ENCODE measurements at regions not wholly inside any gene's neighbourhood (a gene's known extent, or its start where the extent isn't known, plus 50 kb on each side); places are given as distances from the start of the nearest gene placed in this dataset.

GRCh38 chr4:20463176-20463430 lies 211.4 kb downstream of the SLIT2 start:
- Histone ChIP-seq H3K9me1 (ENCODE audit: control insufficient read depth, insufficient read depth, low read length) (no peaks in the 10 kb centered on the region), H3K27ac (ENCODE audit: extremely low read depth, low read depth, low read length) (no peak overlapping the region), H3K36me3 (ENCODE audit: control insufficient read depth, insufficient read depth, low read length) (no peaks in the 10 kb centered on the region; the same call in 2 of the 3 replicates), H3K79me2 (ENCODE audit: control insufficient read depth, insufficient read depth, low read length) (no peaks in the 10 kb centered on the region), H3K4me3 (no peak overlapping the region), H2AFZ (ENCODE audit: low read depth, low read length) (no peak overlapping the region), H3K27me3 (ENCODE audit: control insufficient read depth in 2 of 2, insufficient read depth in 2 of 2, low read length in 2 of 2) (no peaks in the 10 kb centered on the region), H3K9ac (ENCODE audit: insufficient read depth in 1 of 2, low read depth in 2 of 2, low read length in 2 of 2) (no peak overlapping the region), H3K9me3 (replicated peaks; ENCODE audit: control insufficient read depth, insufficient read depth, low read depth, low read length) (no peaks in the 10 kb centered on the region), H4K20me1 (replicated peaks; ENCODE audit: control insufficient read depth, insufficient read depth, low read length) (no peaks in the 10 kb centered on the region), H3K4me2 (ENCODE audit: insufficient read depth, low read length) (no peak overlapping the region), H3K4me1 (replicated peaks in 1 of 2; ENCODE audit: control insufficient read depth in 2 of 2, insufficient read depth in 2 of 2, low read length in 2 of 2) (no peaks in the 10 kb centered on the region)
- ATAC-seq (no peak), FAIRE-seq (no peak), DNase-seq (ENCODE audit: extremely low read depth in 1 of 4, low spot score in 3 of 4) (no peak)
- no TSS peak for BruUV-seq (replicated peaks)
- ChIA-PET POLR2A (no interaction called here), CTCF (ENCODE audit: low intra/inter-chr PET ratio) (no interaction called here)
- TF ChIP-seq HMBOX1 (IDR thresholded peaks at IDR 0.05) (no peak), PKNOX1 (IDR thresholded peaks at IDR 0.05) (no peak), POLR3A (IDR thresholded peaks at IDR 0.05; ENCODE audit: borderline replicate concordance, extremely low read depth, insufficient read depth, insufficient read length) (no peak), CBFA2T3 (IDR thresholded peaks at IDR 0.05) (no peak), ARHGAP35 (IDR thresholded peaks at IDR 0.05; ENCODE audit: partially characterized antibody) (no peak), TARDBP (IDR thresholded peaks at IDR 0.05) (no peak), ZNF830 (CRISPR knock-in tag; IDR thresholded peaks at IDR 0.05) (no peak), TCF15 (CRISPR knock-in tag; IDR thresholded peaks at IDR 0.05) (no peak)
- 5% methylated on average over 2 of the region's 2 CpGs for WGBS (ENCODE audit: insufficient coverage, low coverage, missing lambda C conversion rate)
- intact Hi-C loops (cut with micrococcal nuclease), result no loop called here
- in situ Hi-C loops (cut with MboI), result no loop called here
